ENCODE measurements at regions not wholly inside any gene's neighbourhood (a gene's known extent, or its start where the extent isn't known, plus 50 kb on each side); places are given as distances from the start of the nearest gene placed in this dataset.

- CTCF ChIA-PET = no interaction called here
- DNase-seq (ENCODE audit: low read depth, low spot score) (no peak), FAIRE-seq (no peak)
- Histone ChIP-seq H3K36me3 (ENCODE audit: control insufficient read depth in 2 of 2, extremely low read depth in 1 of 2, insufficient read depth in 2 of 2, low read length in 2 of 2) (no peaks in the 10 kb centered on the region), H3K9me1 (replicated peaks; ENCODE audit: control insufficient read depth, extremely low read depth, insufficient read depth, low read length) (no peaks in the 10 kb centered on the region), H3K4me3 (replicated peaks in 1 of 3; ENCODE audit: insufficient read depth in 1 of 3, low read depth in 1 of 3, low read length in 3 of 3) (no peak overlapping the region), H3K4me2 (ENCODE audit: insufficient read depth, low read length) (no peak overlapping the region), H2AFZ (ENCODE audit: low read depth, low read length) (no peak overlapping the region), H3K9me3 (replicated peaks; ENCODE audit: control insufficient read depth, insufficient read depth, low read length) (no peaks in the 10 kb centered on the region), H4K20me1 (replicated peaks; ENCODE audit: control insufficient read depth, extremely low read depth, insufficient read depth, low read length) (no peaks in the 10 kb centered on the region), H3K27ac (ENCODE audit: insufficient read depth, low read depth, low read length) (no peak overlapping the region), H3K27me3 (ENCODE audit: control insufficient read depth in 2 of 2, insufficient read depth in 2 of 2, low read length in 2 of 2) (no peaks in the 10 kb centered on the region), H3K9ac (replicated peaks; ENCODE audit: extremely low read depth, insufficient read depth, low read length) (no peak overlapping the region), H3K79me2 (ENCODE audit: control insufficient read depth, insufficient read depth, low read length) (no peaks in the 10 kb centered on the region), H3K4me1 (ENCODE audit: control insufficient read depth, extremely low read depth, insufficient read depth, low read length) (no peaks in the 10 kb centered on the region)
- TF ChIP-seq JUN (IDR thresholded peaks at IDR 0.05; ENCODE audit: borderline replicate concordance, insufficient read depth, insufficient read length, low read depth) = no peak
- no peak for TF ChIP-seq FOS (IDR thresholded peaks at IDR 0.05; ENCODE audit: borderline replicate concordance, insufficient read depth, low read length)
- TF ChIP-seq MAX (IDR thresholded peaks at IDR 0.05; ENCODE audit: insufficient read depth, insufficient read length) = no peak
- no peak for TF ChIP-seq EZH2 (IDR thresholded peaks at IDR 0.05; ENCODE audit: borderline replicate concordance, low read depth, low read length, severe bottlenecking)
- no peak for TF ChIP-seq MYC (IDR thresholded peaks at IDR 0.05; ENCODE audit: low read depth, low read length)
- no peak for TF ChIP-seq POLR2A (IDR thresholded peaks at IDR 0.05; ENCODE audit: low read depth, low read length)
- no peak for TF ChIP-seq GATA2 (IDR thresholded peaks at IDR 0.05; ENCODE audit: insufficient read depth, insufficient read length, low read depth, low read length)
- TF ChIP-seq, protein P1, sequence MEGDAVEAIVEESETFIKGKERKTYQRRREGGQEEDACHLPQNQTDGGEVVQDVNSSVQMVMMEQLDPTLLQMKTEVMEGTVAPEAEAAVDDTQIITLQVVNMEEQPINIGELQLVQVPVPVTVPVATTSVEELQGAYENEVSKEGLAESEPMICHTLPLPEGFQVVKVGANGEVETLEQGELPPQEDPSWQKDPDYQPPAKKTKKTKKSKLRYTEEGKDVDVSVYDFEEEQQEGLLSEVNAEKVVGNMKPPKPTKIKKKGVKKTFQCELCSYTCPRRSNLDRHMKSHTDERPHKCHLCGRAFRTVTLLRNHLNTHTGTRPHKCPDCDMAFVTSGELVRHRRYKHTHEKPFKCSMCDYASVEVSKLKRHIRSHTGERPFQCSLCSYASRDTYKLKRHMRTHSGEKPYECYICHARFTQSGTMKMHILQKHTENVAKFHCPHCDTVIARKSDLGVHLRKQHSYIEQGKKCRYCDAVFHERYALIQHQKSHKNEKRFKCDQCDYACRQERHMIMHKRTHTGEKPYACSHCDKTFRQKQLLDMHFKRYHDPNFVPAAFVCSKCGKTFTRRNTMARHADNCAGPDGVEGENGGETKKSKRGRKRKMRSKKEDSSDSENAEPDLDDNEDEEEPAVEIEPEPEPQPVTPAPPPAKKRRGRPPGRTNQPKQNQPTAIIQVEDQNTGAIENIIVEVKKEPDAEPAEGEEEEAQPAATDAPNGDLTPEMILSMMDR (IDR thresholded peaks at IDR 0.05; ENCODE audit: extremely low read depth in 1 of 2, insufficient read depth in 1 of 2, low read depth in 1 of 2, low read length in 2 of 2) = no peak
- no peak for TF ChIP-seq POLR2AphosphoS5 (IDR thresholded peaks at IDR 0.05; ENCODE audit: insufficient read depth, low read depth, low read length)
- intact Hi-C loops (cut with micrococcal nuclease) = no loop called here
- dilution Hi-C loops (cut with MboI; ENCODE audit: extremely low pct_ligation_motif_present, low sequenced_read_pairs) = no loop called here
- no TSS peak for BruUV-seq (replicated peaks)
- POLR2A ChIA-PET = no interaction called here
These were observed 397.7 kb downstream of the NUP35 start for GRCh38 chr2:183521911-183522310.

Measured in endothelial cell of umbilical vein (primary cell).